Activated CD4-positive, CD25-positive, alpha-beta regulatory T cell treated with anti-CD3 and anti-CD28 coated beads, Interleukin-2, amount 50 U/mL, for 24 hours (primary cell): ENCODE measurements at regions not wholly inside any gene's neighbourhood (a gene's known extent, or its start where the extent isn't known, plus 50 kb on each side); places are given as distances from the start of the nearest gene placed in this dataset.

ENCODE experiments used
- ATAC-seq, 2 donors: fragments of 150-1000 bp; cut with Tn5 transposase; one replicate each; pipeline ENCODE4 v1.10.0; 2021; ENCODE audit warnings: mild to moderate bottlenecking in 1 of 2, moderate library complexity in 1 of 2

- no peak for ATAC-seq
Observed at GRCh38 chr13:39859898-39860297, 204.4 kb downstream of the COG6 start.

- ATAC-seq, result no peak
Observed at GRCh38 chr13:39862900-39863299, 207.4 kb downstream of the COG6 start.

GRCh38 chr13:39864221-39864620 lies 208.8 kb downstream of the COG6 start:
- ATAC-seq, result no peak

- ATAC-seq, result peak; percentile 51 to 56
Observed at GRCh38 chr13:39866722-39867121, 211.3 kb downstream of the COG6 start.

- no peak for ATAC-seq
Observed at GRCh38 chr13:39867807-39868206, 212.3 kb downstream of the COG6 start.

- ATAC-seq, result no peak
Observed at GRCh38 chr13:39870197-39870747, 214.8 kb downstream of the COG6 start.

GRCh38 chr13:39874331-39875053 lies 219.0 kb downstream of the COG6 start:
- ATAC-seq, result no peak

GRCh38 chr13:39875111-39875987 lies 219.9 kb downstream of the COG6 start:
- no peak for ATAC-seq

GRCh38 chr13:39876258-39876657 lies 220.8 kb downstream of the COG6 start:
- no peak for ATAC-seq

GRCh38 chr13:39877134-39877533 lies 221.7 kb downstream of the COG6 start:
- ATAC-seq, result no peak

GRCh38 chr13:39879286-39880035 lies 224.0 kb downstream of the COG6 start:
- no peak for ATAC-seq

GRCh38 chr13:39881383-39881782 lies 225.9 kb downstream of the COG6 start:
- no peak for ATAC-seq

- no peak for ATAC-seq
Observed at GRCh38 chr13:39881887-39882286, 226.4 kb downstream of the COG6 start.

- ATAC-seq, result no peak
Observed at GRCh38 chr13:39884166-39884565, 228.7 kb downstream of the COG6 start.

GRCh38 chr13:39886336-39886735 lies 230.9 kb downstream of the COG6 start:
- ATAC-seq, result no peak

GRCh38 chr13:39887387-39887786 lies 231.9 kb downstream of the COG6 start:
- no peak for ATAC-seq

- ATAC-seq, result no peak
Observed at GRCh38 chr13:39888865-39889810, 233.7 kb downstream of the COG6 start.

- no peak for ATAC-seq
Observed at GRCh38 chr13:39890537-39890936, 235.1 kb downstream of the COG6 start.

GRCh38 chr13:39892721-39893685 lies 237.5 kb downstream of the COG6 start:
- no peak for ATAC-seq

- no peak for ATAC-seq
Observed at GRCh38 chr13:39893808-39894207, 238.3 kb downstream of the COG6 start.

GRCh38 chr13:39894586-39894985 lies 239.1 kb downstream of the COG6 start:
- ATAC-seq, result no peak
